M059J (cell line): ENCODE measurements at regions not wholly inside any gene's neighbourhood (a gene's known extent, or its start where the extent isn't known, plus 50 kb on each side); places are given as distances from the start of the nearest gene placed in this dataset.

Experiments
- DNase-seq: peaks from one replicate; pipeline ENCODE4 v3.0.0-alpha.2; 2012; ENCODE audit warnings: low read depth

DNA sequence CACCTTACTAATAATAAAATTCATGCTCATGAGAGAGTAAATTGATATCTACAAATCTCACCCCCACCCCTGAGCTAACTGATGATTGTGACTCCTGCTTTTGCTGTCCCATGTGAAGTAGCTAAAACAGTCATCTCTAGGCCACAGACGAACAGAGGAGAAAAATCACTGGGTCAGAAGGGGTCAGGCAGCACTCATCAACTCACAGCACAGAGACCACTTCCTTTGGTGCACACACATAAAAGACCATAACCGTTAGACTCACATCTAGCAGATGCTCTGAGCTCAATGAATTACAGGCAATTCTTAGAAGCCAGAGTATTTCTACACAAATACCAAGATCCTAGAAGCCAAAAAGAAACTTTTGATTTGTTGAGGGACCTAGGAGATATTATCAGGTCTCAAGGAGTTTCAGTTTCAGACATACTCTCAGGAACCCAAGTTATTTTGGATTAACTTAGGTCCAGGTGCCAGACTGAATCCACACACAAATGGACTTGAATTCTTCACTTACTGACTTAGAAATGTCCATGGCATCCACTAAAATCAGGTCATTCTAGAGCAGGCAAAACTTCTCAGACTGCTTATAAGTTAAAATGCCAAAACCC lies 65.0 kb upstream of the TES start:
- DNase-seq, result no peak

- DNase-seq, result no peak
These were observed 62.2 kb upstream of the TES start for GRCh38 chr7:116148108-116148507.

DNA sequence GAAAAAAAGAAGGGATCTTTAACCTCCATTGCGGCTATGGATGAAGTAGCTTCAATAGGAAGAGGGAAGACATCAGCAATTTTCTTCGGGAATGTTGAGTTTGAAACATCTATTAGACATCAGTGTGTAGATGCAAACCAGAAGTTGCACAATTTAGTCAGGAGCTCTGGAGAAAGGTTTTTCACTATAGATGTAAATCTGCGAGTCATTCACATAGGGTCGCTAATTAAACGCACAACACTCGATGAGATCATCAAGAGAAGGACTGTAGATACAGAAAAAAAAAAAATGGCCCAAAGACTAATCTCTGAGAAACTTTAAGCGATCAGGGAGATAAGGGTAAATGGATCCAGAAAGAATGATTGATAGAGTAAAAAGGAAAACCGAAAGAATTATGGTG lies 61.7 kb upstream of the TES start:
- no peak for DNase-seq

GRCh38 chr7:116150588-116150987 lies 59.8 kb upstream of the TES start:
- DNase-seq, result no peak

DNA sequence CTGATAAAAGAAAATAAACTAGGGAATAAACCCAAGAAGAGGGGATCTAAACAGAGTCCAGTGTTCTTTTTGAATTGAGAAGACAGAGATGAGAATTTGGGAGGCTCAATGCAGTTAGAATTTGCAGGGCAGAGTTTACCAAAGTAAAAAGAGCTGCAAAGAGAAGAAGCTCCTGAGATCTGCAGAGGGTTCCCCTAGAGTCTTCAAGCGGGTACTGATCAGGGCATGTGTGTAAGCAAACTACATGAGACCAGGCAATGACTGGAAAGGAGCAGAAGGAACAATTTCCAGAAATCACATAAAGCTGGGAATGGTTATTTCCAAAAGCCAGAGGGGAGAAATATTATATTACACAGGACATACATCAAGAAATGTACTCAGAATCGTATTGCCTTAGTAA lies 58.1 kb upstream of the TES start:
- no peak for DNase-seq

GRCh38 chr7:116153050-116153449 lies 57.3 kb upstream of the TES start:
- no peak for DNase-seq

- no peak for DNase-seq
These were observed 50.6 kb upstream of the TES start for GRCh38 chr7:116159711-116160110.
